ENCODE measurements at regions not wholly inside any gene's neighbourhood (a gene's known extent, or its start where the extent isn't known, plus 50 kb on each side); places are given as distances from the start of the nearest gene placed in this dataset.
"Not testable (repeated sequence)": the region's sequence is repeated elsewhere in the genome, so short reads cannot be mapped to it uniquely, and the experiment has no call there.

- DNase-seq (ENCODE audit: low spot score) = no peak
- intact Hi-C loops (cut with DNase I) = no loop called here
These were observed 588.8 kb downstream of the BNC2 start for GRCh38 chr9:16281707-16282106.

- DNase-seq (ENCODE audit: low spot score) = no peak
- intact Hi-C loops (cut with DNase I) = no loop called here
These were observed 588.3 kb downstream of the BNC2 start for GRCh38 chr9:16282216-16282615.

- intact Hi-C loops (cut with DNase I) = no loop called here
- no peak for DNase-seq (ENCODE audit: low spot score)
These were observed 587.8 kb downstream of the BNC2 start for GRCh38 chr9:16282718-16283117.

- no peak for DNase-seq (ENCODE audit: low spot score)
- intact Hi-C loops (cut with DNase I) = no loop called here
These were observed 584.3 kb downstream of the BNC2 start for GRCh38 chr9:16286160-16286559.

- intact Hi-C loops (cut with DNase I) = loop anchor here in 1 of 2 donors (1.0 kb wide), 1 partner anchor 32 kb away; no protein-coding TSS in a partner anchor
- no peak for DNase-seq (ENCODE audit: low spot score)
These were observed 580.8 kb downstream of the BNC2 start for GRCh38 chr9:16289639-16290038.

- intact Hi-C loops (cut with DNase I) = loop anchor here in 1 of 2 donors (1.0 kb wide), 1 partner anchor 31 kb away; no protein-coding TSS in a partner anchor
- DNase-seq (ENCODE audit: low spot score) = no peak
These were observed 580.3 kb downstream of the BNC2 start for GRCh38 chr9:16290169-16290568.

- no peak for DNase-seq (ENCODE audit: low spot score)
- intact Hi-C loops (cut with DNase I) = no loop called here
These were observed 578.5 kb downstream of the BNC2 start for GRCh38 chr9:16291921-16292320.

GRCh38 chr9:16293610-16294009 is 576.9 kb downstream of the BNC2 start:
- intact Hi-C loops (cut with DNase I) = no loop called here
- DNase-seq (ENCODE audit: low spot score) = no peak

- intact Hi-C loops (cut with DNase I) = no loop called here
- no peak for DNase-seq (ENCODE audit: low spot score)
These were observed 576.2 kb downstream of the BNC2 start for GRCh38 chr9:16294133-16294770.

- DNase-seq (ENCODE audit: low spot score); intact Hi-C loops (cut with DNase I): not testable (repeated sequence)
These were observed 575.5 kb downstream of the BNC2 start for GRCh38 chr9:16294940-16295339.

GRCh38 chr9:16299368-16299767 is 571.1 kb downstream of the BNC2 start:
- DNase-seq (ENCODE audit: low spot score); intact Hi-C loops (cut with DNase I): not testable (repeated sequence)

GRCh38 chr9:16303506-16303905 is 567.0 kb downstream of the BNC2 start:
- DNase-seq (ENCODE audit: low spot score) = no peak
- intact Hi-C loops (cut with DNase I) = no loop called here

GRCh38 chr9:16304301-16304700 is 566.2 kb downstream of the BNC2 start:
- DNase-seq (ENCODE audit: low spot score) = no peak
- intact Hi-C loops (cut with DNase I) = no loop called here

- intact Hi-C loops (cut with DNase I) = no loop called here
- DNase-seq (ENCODE audit: low spot score) = no peak
These were observed 563.9 kb downstream of the BNC2 start for GRCh38 chr9:16306586-16306985.

- intact Hi-C loops (cut with DNase I) = no loop called here
- no peak for DNase-seq (ENCODE audit: low spot score)
These were observed 562.8 kb downstream of the BNC2 start for GRCh38 chr9:16307626-16308195.

- DNase-seq (ENCODE audit: low spot score) = no peak
- intact Hi-C loops (cut with DNase I) = no loop called here
These were observed 561.8 kb downstream of the BNC2 start for GRCh38 chr9:16308645-16309044.

- DNase-seq (ENCODE audit: low spot score) = no peak
- intact Hi-C loops (cut with DNase I) = no loop called here
These were observed 561.4 kb downstream of the BNC2 start for GRCh38 chr9:16309082-16309468.

- no peak for DNase-seq (ENCODE audit: low spot score)
- intact Hi-C loops (cut with DNase I) = loop anchor here in 1 of 2 donors (10.0 kb wide), 1 partner anchor 105 kb away; no protein-coding TSS in a partner anchor
These were observed 560.8 kb downstream of the BNC2 start for GRCh38 chr9:16309469-16310271.

- intact Hi-C loops (cut with DNase I) = loop anchor here in 1 of 2 donors (10.0 kb wide), 1 partner anchor 106 kb away; no protein-coding TSS in a partner anchor
- no peak for DNase-seq (ENCODE audit: low spot score)
These were observed 560.0 kb downstream of the BNC2 start for GRCh38 chr9:16310278-16311110.

Data from posterior vena cava (tissue), 2 donors.